H1 (cell line): ENCODE measurements at regions not wholly inside any gene's neighbourhood (a gene's known extent, or its start where the extent isn't known, plus 50 kb on each side); places are given as distances from the start of the nearest gene placed in this dataset.
A peak's percentile ranks its signal among the peaks of the same experiment; 100 is the strongest.

Source experiments
- CTCF ChIA-PET: fragments of 300-600 bp; sonication (Branson Sonifier 250); formaldehyde crosslinking; loops from one replicate; lab custom pipeline; 2021; ENCODE audit not compliant: partially characterized antibody; lab: Charles Lee
- POLR2A ChIA-PET: fragments of 300-600 bp; sonication (Branson Sonifier 250); formaldehyde crosslinking; loops from one replicate; lab custom pipeline; 2021; ENCODE audit warnings: inconsistent platforms; ENCODE audit not compliant: partially characterized antibody; lab: Charles Lee
- DNase-seq, 2 experiments: peaks; one replicate each; pipeline versions ENCODE4 v3.0.0 to v3.0.0-alpha.2; 2010 to 2022; ENCODE audit warnings: low spot score in 2 of 2, low read depth in 1 of 2, mixed read lengths in 1 of 2
- FAIRE-seq: peaks from 2 replicates; lab custom pipeline; 2011; peaks lifted over from hg19 to GRCh38; lab: Jason Lieb, UNC
- H2AFZ ChIP-seq: 2 replicates; pipeline ENCODE4 v1.8.1; 2012; ENCODE audit warnings: low read length, inconsistent platforms
- H2AK5ac ChIP-seq: 2 replicates; pipeline ENCODE4 v1.6.1; 2013; ENCODE audit warnings: low read depth, low read length
- H2BK120ac ChIP-seq: replicated peaks from 2 replicates; pipeline ENCODE3; 2013; ENCODE audit warnings: low read depth, low read length, inconsistent platforms
- H2BK12ac ChIP-seq: 2 replicates; pipeline ENCODE4 v1.6.1; 2013; ENCODE audit warnings: low read depth, low read length
- H2BK15ac ChIP-seq: 2 replicates; pipeline ENCODE4 v1.6.1; 2013; ENCODE audit warnings: low read length
- H2BK20ac ChIP-seq: 2 replicates; pipeline ENCODE4 v1.6.1; 2013; ENCODE audit warnings: low read length
- H2BK5ac ChIP-seq: 2 replicates; pipeline ENCODE4 v1.6.1; 2013; ENCODE audit warnings: low read depth, low read length
- H3K14ac ChIP-seq: 2 replicates; pipeline ENCODE4 v1.6.1; 2013; ENCODE audit warnings: inconsistent platforms; ENCODE audit not compliant: insufficient read length
- H3K18ac ChIP-seq: 2 replicates; pipeline ENCODE4 v1.6.1; 2013; ENCODE audit warnings: low read length; ENCODE audit errors: extremely low read depth
- H3K23ac ChIP-seq: 2 replicates; pipeline ENCODE4 v1.6.1; 2013; ENCODE audit warnings: inconsistent platforms; ENCODE audit not compliant: insufficient read length
- H3K23me2 ChIP-seq: 2 replicates; pipeline ENCODE4 v1.6.1; 2013; ENCODE audit warnings: low read depth, low read length
- H3K27ac ChIP-seq: 2 replicates; pipeline ENCODE4 v1.6.1; 2011; ENCODE audit warnings: low read depth, low read length, inconsistent platforms
- H3K27me3 ChIP-seq, 4 experiments: replicated peaks in 1 of 4; 1 replicate in 1 of 4; 2 replicates in 3 of 4; pipeline versions ENCODE4 v1.6.1 to v1.8.1; 2011 to 2013; ENCODE audit warnings: low read length in 3 of 4, mild to moderate bottlenecking in 3 of 4, inconsistent platforms in 2 of 4, mixed read lengths in 2 of 4, moderate library complexity in 1 of 4; ENCODE audit not compliant: control insufficient read depth in 3 of 4, insufficient read depth in 3 of 4; ENCODE audit errors: extremely low read depth in 1 of 4
- H3K36me3 ChIP-seq, 4 experiments: 2 replicates each; pipeline versions ENCODE4 v1.6.1 to v1.8.1; 2011 to 2013; ENCODE audit warnings: mild to moderate bottlenecking in 4 of 4, low read length in 3 of 4, moderate library complexity in 2 of 4, control low read depth in 1 of 4, inconsistent platforms in 1 of 4; ENCODE audit not compliant: insufficient read depth in 4 of 4, control insufficient read depth in 2 of 4
- H3K4ac ChIP-seq: replicated peaks from 2 replicates; pipeline ENCODE3; 2013; ENCODE audit warnings: low read length, low read depth, mixed read lengths, inconsistent platforms; ENCODE audit not compliant: insufficient read length
- H3K4me1 ChIP-seq, 4 experiments: replicated peaks in 1 of 4; 1 replicate in 1 of 4; 2 replicates in 3 of 4; pipeline versions ENCODE4 v1.6.1 to v1.8.1; 2011 to 2013; ENCODE audit warnings: low read length in 3 of 4, inconsistent platforms in 2 of 4, mixed read lengths in 1 of 4; ENCODE audit not compliant: insufficient read depth in 4 of 4, control insufficient read depth in 3 of 4
- H3K4me2 ChIP-seq, 2 experiments: 2 replicates each; pipeline versions ENCODE4 v1.6.1 to v1.8.1; 2011 to 2013; ENCODE audit warnings: low read depth in 2 of 2, low read length in 2 of 2, control low read depth in 1 of 2, inconsistent platforms in 1 of 2, mild to moderate bottlenecking in 1 of 2; ENCODE audit not compliant: insufficient read depth in 1 of 2
- H3K4me3 ChIP-seq, 4 experiments: fragments of 200-600, 300-600 bp in 1 of 4; sonication (generic), shearing (Covaris generic), sonication (Bioruptor Twin) in 1 of 4; 2 replicates each; pipeline versions ENCODE4 v1.5.1 to v1.8.1; 2011 to 2016; ENCODE audit warnings: low read length in 4 of 4, low read depth in 3 of 4, control low read depth in 2 of 4, inconsistent platforms in 2 of 4, mild to moderate bottlenecking in 2 of 4, mixed read lengths in 1 of 4, moderate library complexity in 1 of 4; ENCODE audit not compliant: insufficient read depth in 2 of 4; ENCODE audit errors: extremely low read depth in 1 of 4
- H3K56ac ChIP-seq: replicated peaks from 2 replicates; pipeline ENCODE3; 2013; ENCODE audit warnings: low read depth, mild to moderate bottlenecking, mixed read lengths, low read length, inconsistent platforms; ENCODE audit not compliant: insufficient read length
- H3K79me1 ChIP-seq: 2 replicates; pipeline ENCODE4 v1.6.1; 2013; ENCODE audit warnings: low read depth, low read length, control low read depth
- H3K79me2 ChIP-seq, 2 experiments: 2 replicates each; pipeline versions ENCODE4 v1.6.1 to v1.8.1; 2012 to 2013; ENCODE audit warnings: low read length in 2 of 2, mild to moderate bottlenecking in 2 of 2, inconsistent platforms in 1 of 2; ENCODE audit not compliant: insufficient read depth in 2 of 2, control insufficient read depth in 1 of 2
- H3K9ac ChIP-seq, 4 experiments: replicated peaks in 1 of 4; 1 replicate in 1 of 4; 2 replicates in 3 of 4; pipeline versions ENCODE4 v1.6.1 to v1.8.1; 2011 to 2013; ENCODE audit warnings: low read depth in 3 of 4, low read length in 3 of 4, control low read depth in 2 of 4, mild to moderate bottlenecking in 2 of 4, moderate library complexity in 2 of 4, inconsistent platforms in 1 of 4; ENCODE audit errors: extremely low read depth in 1 of 4
- H3K9me3 ChIP-seq, 2 experiments: 2 replicates each; pipeline versions ENCODE4 v1.6.1 to v1.8.1; 2012 to 2013; ENCODE audit warnings: mild to moderate bottlenecking in 2 of 2, moderate library complexity in 2 of 2, control low read depth in 1 of 2, inconsistent platforms in 1 of 2, low read depth in 1 of 2, low read length in 1 of 2, mixed read lengths in 1 of 2; ENCODE audit not compliant: insufficient read depth in 2 of 2
- H4K20me1 ChIP-seq, 2 experiments: replicated peaks in 1 of 2; 2 replicates each; pipeline versions ENCODE3 to v1.8.1; 2011 to 2013; ENCODE audit warnings: inconsistent platforms in 2 of 2, low read length in 2 of 2, mild to moderate bottlenecking in 1 of 2; ENCODE audit not compliant: insufficient read depth in 2 of 2, control insufficient read depth in 1 of 2
- H4K5ac ChIP-seq: 2 replicates; pipeline ENCODE4 v1.6.1; 2013; ENCODE audit warnings: low read length, low read depth, mixed read lengths, inconsistent platforms; ENCODE audit not compliant: insufficient read length
- H4K8ac ChIP-seq: 2 replicates; pipeline ENCODE4 v1.8.0; 2013; ENCODE audit warnings: mild to moderate bottlenecking, moderate library complexity, low read length, inconsistent platforms; ENCODE audit not compliant: insufficient read depth; ENCODE audit errors: extremely low read depth
- H4K91ac ChIP-seq: replicated peaks from 2 replicates; pipeline ENCODE3; 2013; ENCODE audit warnings: low read length, mixed read lengths, inconsistent platforms; ENCODE audit not compliant: insufficient read length
- EGR1 ChIP-seq: IDR thresholded peaks from 2 replicates; pipeline ENCODE4 v1.6.1; 2011; ENCODE audit warnings: low read depth, low read length, borderline replicate concordance
- SP2 ChIP-seq: IDR thresholded peaks from 2 replicates; pipeline ENCODE4 v1.6.1; 2012; ENCODE audit warnings: mild to moderate bottlenecking, low read length, inconsistent platforms
- SRF ChIP-seq: IDR thresholded peaks from 2 replicates; pipeline ENCODE4 v1.6.1; 2011; ENCODE audit warnings: mild to moderate bottlenecking, low read depth, low read length, moderate library complexity
- WGBS, 2 experiments: shearing (Covaris generic) in 1 of 2; methylation state at CpG; one replicate each; pipeline versions ENCODE4 v1.1.6 to v1.1.7; 2013 to 2015; ENCODE audit warnings: low lambda C conversion rate in 2 of 2, mixed read lengths in 2 of 2, inconsistent platforms in 1 of 2, low coverage in 1 of 2, missing lambda C conversion rate in 1 of 2; ENCODE audit not compliant: insufficient replicate concordance in 2 of 2, insufficient coverage in 1 of 2, insufficient read length in 1 of 2; ENCODE audit errors: extremely low coverage in 1 of 2, missing lambda C conversion rate in 1 of 2; 5-methylcytosine and 5-hydroxymethylcytosine counted together
- TF ChIP-seq, protein P1 (sequence below): IDR thresholded peaks from 2 replicates; pipeline ENCODE4 v1.6.1; 2012; ENCODE audit warnings: low read length, inconsistent platforms

- ChIA-PET POLR2A (no interaction called here), CTCF (no interaction called here)
- Histone ChIP-seq H3K23me2 (no peaks in the 10 kb centered on the region), H2BK5ac (no peak overlapping the region), H3K4me3 (no peak overlapping the region), H2BK20ac (0 out of 2 replicates have a peak overlapping the region, but pooled peaks have one; percentile 24), H2AK5ac (no peak overlapping the region), H4K91ac (no peak overlapping the region), H3K18ac (no peak overlapping the region), H4K20me1 (no peaks in the 10 kb centered on the region), H2BK120ac (no peak overlapping the region), H3K9me3 (no peaks in the 10 kb centered on the region), H3K4me1 (peaks cover 0 to 5% (median under 1%) of the 10 kb centered on the region in 4 experiments; a peak in 1 of 7 replicates), H3K14ac (no peak overlapping the region), H3K9ac (no peak overlapping the region), H3K79me2 (no peaks in the 10 kb centered on the region), H3K27ac (no peak overlapping the region), H3K27me3 (no peaks in the 10 kb centered on the region), H3K36me3 (no peaks in the 10 kb centered on the region; a peak in 1 of 8 replicates), H2BK15ac (no peak overlapping the region), H3K56ac (no peak overlapping the region), H2AFZ (no peak overlapping the region), H3K4me2 (no peak overlapping the region), H3K79me1 (no peaks in the 10 kb centered on the region), H4K8ac (no peak overlapping the region), H3K4ac (no peak overlapping the region), H4K5ac (no peak overlapping the region), H3K23ac (no peak overlapping the region), H2BK12ac (no peak overlapping the region)
- no peak for FAIRE-seq
- 73% methylated on average over 3 of the region's 3 CpGs; no CpG with 5 or more reads in 1 of the 2 experiments for WGBS, 2 experiments
- TF ChIP-seq SP2 (no peak), EGR1 (no peak), SRF (no peak)
- TF ChIP-seq, protein P1, sequence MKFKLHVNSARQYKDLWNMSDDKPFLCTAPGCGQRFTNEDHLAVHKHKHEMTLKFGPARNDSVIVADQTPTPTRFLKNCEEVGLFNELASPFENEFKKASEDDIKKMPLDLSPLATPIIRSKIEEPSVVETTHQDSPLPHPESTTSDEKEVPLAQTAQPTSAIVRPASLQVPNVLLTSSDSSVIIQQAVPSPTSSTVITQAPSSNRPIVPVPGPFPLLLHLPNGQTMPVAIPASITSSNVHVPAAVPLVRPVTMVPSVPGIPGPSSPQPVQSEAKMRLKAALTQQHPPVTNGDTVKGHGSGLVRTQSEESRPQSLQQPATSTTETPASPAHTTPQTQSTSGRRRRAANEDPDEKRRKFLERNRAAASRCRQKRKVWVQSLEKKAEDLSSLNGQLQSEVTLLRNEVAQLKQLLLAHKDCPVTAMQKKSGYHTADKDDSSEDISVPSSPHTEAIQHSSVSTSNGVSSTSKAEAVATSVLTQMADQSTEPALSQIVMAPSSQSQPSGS, result no peak
- no peak for DNase-seq
These were observed 871.0 kb upstream of the PABPC4L start for GRCh38 chr4:135072553-135072952.
